GM21576 (cell line): ENCODE measurements at regions not wholly inside any gene's neighbourhood (a gene's known extent, or its start where the extent isn't known, plus 50 kb on each side); places are given as distances from the start of the nearest gene placed in this dataset.

Source experiments
- ATAC-seq: cut with Tn5 transposase; IDR thresholded peaks from one replicate; pipeline ENCODE4 v1.9.1; 2021; ENCODE audit warnings: mild to moderate bottlenecking, moderate library complexity; ENCODE audit not compliant: unreplicated experiment

DNA sequence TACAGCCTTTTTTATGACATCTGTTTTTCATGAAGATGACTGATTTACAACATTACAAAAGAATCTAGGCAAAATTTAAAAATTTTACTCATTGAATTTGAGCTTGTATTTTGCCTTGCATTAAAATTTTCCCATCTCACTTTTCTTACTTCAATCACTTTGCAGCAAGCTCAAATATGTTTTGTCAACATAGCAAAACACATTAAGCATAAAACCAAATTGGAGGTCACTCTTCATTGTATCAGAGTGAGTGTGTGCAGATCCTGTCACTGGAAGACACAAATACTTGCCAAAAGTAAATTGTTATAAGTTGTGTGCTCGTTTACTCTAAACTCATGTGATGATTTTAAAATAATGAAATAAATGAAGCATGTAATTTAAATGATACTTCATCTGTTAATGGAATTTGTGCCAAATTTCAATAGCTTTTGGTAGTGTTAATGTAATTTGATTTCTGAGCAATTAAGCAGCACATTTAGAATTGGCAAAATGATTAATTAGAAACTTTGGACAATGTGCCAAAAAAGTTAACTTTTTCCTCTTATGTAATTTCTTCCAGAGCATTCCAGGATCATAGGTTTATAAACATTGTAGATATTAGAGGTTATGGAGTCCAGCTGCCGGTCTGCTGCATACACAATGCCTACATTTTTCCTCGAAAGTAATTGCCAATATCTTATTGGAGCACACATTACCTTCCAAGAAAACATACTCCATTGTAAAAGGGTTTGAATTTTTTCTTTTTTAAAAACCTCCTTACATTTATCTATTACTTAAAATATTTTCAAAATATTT is 1078.2 kb upstream of the LRRTM3 start:
- no peak for ATAC-seq

DNA sequence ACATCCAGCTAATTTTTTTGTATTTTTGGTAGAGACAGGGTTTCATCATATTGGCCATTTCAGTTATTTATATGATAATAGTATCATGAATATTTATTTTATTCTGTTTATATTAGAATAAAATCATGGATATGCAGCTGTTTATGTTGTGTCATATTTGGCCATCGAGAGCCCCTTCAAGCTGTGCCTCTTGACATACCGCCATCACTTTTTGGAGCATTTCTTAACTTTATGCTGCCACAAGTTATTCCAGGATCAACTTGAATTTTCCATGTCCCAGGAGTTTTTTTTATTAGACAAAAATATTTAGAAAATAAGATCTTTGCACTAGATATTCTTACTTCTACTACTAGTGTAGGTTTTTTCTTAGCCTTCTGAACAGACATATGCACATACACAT is 1067.0 kb upstream of the LRRTM3 start:
- ATAC-seq = no peak

DNA sequence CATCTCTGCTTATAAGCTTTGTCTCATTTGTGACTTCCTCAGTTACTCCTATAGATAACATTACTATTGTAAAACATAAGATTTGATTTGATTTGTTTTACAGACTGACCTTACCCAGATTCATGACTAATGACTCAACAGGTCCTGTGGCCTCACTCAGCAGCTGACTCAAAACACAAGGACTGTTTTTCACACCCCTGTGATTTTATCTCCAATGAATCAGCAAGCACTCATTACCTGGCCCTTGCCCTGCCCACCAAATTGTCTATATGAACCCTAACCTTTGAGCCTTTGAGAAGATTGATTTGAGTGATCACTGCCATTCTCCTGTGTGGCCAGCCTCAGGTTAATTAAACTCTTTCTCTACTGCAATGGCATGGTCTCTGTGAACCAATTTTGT is 1064.6 kb upstream of the LRRTM3 start:
- no peak for ATAC-seq
